ENCODE measurements at regions not wholly inside any gene's neighbourhood (a gene's known extent, or its start where the extent isn't known, plus 50 kb on each side); places are given as distances from the start of the nearest gene placed in this dataset.
A peak's percentile ranks its signal among the peaks of the same experiment; 100 is the strongest.

- DNase-seq: no peak
These were observed 429.5 kb upstream of the ARID1B start for GRCh38 chr6:156347656-156348055.

GRCh38 chr6:156347246-156347645, 429.9 kb upstream of the ARID1B start:
- peak; percentile 33 for DNase-seq

GRCh38 chr6:156345700-156346099, 431.5 kb upstream of the ARID1B start:
- DNase-seq: no peak

- no peak for DNase-seq
These were observed 432.7 kb upstream of the ARID1B start for GRCh38 chr6:156344491-156344890.

GRCh38 chr6:156337801-156338200, 439.4 kb upstream of the ARID1B start:
- no peak for DNase-seq

- DNase-seq: no peak
These were observed 440.4 kb upstream of the ARID1B start for GRCh38 chr6:156336733-156337132.

GRCh38 chr6:156336089-156336488, 441.1 kb upstream of the ARID1B start:
- DNase-seq: no peak

GRCh38 chr6:156334966-156335365, 442.2 kb upstream of the ARID1B start:
- no peak for DNase-seq

- no peak for DNase-seq
These were observed 457.5 kb upstream of the ARID1B start for GRCh38 chr6:156319707-156320106.

- no peak for DNase-seq
These were observed 460.5 kb upstream of the ARID1B start for GRCh38 chr6:156316583-156317125.

- no peak for DNase-seq
These were observed 462.0 kb upstream of the ARID1B start for GRCh38 chr6:156315146-156315545.

GRCh38 chr6:156313037-156313436, 464.1 kb upstream of the ARID1B start:
- no peak for DNase-seq

GRCh38 chr6:156311291-156311690, 465.9 kb upstream of the ARID1B start:
- no peak for DNase-seq

- DNase-seq: peak; percentile 7
These were observed 466.5 kb upstream of the ARID1B start for GRCh38 chr6:156310701-156311100.

GRCh38 chr6:156309017-156309416, 468.2 kb upstream of the ARID1B start:
- DNase-seq: no peak

GRCh38 chr6:156308604-156309003, 468.6 kb upstream of the ARID1B start:
- DNase-seq: no peak

- DNase-seq: no peak
These were observed 470.6 kb upstream of the ARID1B start for GRCh38 chr6:156306531-156306930.

GRCh38 chr6:156283091-156283490, 494.1 kb upstream of the ARID1B start:
- DNase-seq: no peak

GRCh38 chr6:156282087-156282486, 495.1 kb upstream of the ARID1B start:
- DNase-seq: no peak

GRCh38 chr6:156281266-156281665, 495.9 kb upstream of the ARID1B start:
- DNase-seq: no peak

GRCh38 chr6:156280065-156280464, 497.1 kb upstream of the ARID1B start:
- peak; percentile 78 for DNase-seq

- peak; percentile 16 for DNase-seq
These were observed 497.8 kb upstream of the ARID1B start for GRCh38 chr6:156279261-156279969.

- DNase-seq: no peak
These were observed 504.0 kb upstream of the ARID1B start for GRCh38 chr6:156273065-156273711.

- DNase-seq: no peak
These were observed 507.3 kb upstream of the ARID1B start for GRCh38 chr6:156269751-156270369.
